ENCODE measurements at regions not wholly inside any gene's neighbourhood (a gene's known extent, or its start where the extent isn't known, plus 50 kb on each side); places are given as distances from the start of the nearest gene placed in this dataset.
"Not testable (repeated sequence)": the region's sequence is repeated elsewhere in the genome, so short reads cannot be mapped to it uniquely, and the experiment has no call there.

GRCh38 chr19:30245401-30246039, 126.7 kb upstream of the ZNF536 start:
- no peak for DNase-seq

DNA sequence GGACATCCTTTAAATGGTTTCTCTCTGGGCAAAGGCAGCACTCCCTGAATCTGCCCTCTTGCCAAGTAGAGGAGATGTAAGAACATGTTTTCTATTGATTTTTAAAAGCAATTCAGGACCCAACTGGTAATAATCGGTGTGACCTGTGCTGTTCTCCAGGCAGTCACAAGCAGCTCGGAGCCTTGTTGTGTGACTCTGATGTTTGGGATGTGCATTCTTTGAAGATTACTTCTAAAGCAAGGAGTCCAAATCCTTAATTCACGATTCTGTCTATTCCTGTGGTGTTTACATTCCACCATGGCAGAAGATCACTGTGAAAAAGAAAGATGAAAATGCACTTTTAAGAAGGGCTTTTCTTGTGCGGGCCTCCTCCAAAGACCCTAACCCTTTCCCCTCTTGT, 122.3 kb upstream of the ZNF536 start:
- no peak for DNase-seq

DNA sequence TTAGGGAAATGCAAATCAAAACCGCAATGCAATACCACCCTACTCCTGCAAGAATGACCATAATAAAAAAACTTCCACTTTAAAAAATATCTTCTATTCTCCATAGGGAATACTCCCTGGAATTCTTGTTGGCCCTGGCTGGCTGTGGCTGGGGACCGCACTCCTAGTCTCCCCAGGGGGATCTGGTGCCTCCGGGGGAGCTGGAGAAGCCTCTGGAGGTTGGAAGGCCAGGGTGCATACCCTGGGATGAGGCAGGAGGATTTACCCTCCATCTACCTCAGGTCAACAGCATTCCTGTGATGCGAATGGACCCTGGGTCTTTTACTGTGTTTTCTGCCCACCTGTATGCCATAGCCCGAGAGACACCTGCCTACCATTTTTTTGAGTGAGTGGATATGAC, 120.0 kb upstream of the ZNF536 start:
- no peak for DNase-seq

DNA sequence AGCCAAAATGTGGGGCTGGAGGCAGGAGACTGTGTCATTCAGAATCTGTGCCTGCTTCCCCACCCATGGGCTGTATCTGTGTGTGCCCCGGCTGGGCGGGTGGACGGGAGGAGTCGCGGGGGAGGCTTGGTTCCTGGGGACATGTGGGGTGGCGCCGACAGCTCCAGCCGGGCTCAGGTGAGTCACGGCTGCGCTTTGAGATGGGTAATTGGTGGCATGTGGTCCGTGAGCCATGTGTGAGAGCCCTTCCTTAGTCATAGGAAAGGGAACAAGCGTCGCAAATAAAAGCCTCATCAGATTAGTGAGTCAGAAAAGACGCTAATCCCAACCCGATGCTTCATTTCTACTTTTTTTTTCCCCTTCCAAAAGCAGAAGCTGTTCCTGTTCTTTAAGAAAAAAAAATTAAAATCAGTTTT, 118.6 kb upstream of the ZNF536 start:
- no peak for DNase-seq

DNA sequence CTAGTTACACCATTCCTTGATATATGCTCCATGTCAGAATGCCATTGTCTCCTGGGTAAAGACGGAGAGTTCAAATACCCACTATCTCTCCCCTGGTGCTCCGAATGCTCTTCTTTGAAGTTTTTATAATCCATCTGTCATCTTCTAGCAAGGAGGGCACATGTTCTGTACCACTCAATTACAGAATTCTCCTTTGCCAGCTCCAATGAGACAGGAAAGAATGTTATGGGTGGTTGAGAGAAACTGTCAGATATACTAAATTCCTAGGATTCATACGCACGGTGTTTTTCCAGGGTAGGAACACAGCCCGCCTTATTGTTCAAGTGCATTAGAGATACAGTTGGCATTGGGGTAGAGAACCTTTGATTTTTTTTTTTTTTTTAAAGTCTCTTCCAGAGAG, 118.0 kb upstream of the ZNF536 start:
- no peak for DNase-seq

- DNase-seq, result no peak
Measured at GRCh38 chr19:30254789-30255188, 117.4 kb upstream of the ZNF536 start.

DNA sequence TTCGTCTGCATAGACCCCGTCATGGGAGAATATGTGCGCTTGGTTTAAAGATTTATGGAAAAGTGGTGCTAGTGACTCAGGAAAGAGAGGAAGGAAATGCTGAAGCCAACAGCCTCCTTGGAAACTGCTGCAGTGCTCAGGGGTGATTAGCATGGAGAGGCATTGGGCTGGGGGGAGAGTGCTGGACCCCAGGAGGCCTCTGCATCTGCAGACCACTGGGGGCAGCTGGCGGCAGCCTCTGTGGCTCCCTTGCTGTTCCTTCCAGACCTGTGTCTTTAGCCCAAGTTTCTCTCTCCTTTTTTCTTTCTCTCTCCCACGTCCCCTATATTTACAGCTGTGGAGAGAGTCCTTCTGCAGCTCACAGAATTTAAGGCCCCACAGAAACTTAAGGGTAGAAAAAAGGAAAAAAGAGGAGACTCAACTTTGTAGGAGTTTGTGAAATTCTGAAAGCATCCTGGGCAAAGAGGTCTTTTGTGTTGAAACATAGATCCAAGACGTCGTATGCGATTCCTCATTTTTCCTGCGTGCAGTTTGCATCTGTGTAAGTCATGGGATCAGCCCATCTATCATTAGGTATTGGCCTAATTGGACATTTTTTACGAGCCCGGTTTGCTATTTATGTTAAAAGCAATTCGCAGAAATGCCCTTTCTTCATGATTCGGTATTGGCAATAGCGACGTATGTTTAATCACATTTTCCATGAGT, 116.2 kb upstream of the ZNF536 start:
- no peak for DNase-seq

- DNase-seq, result no peak
Measured at GRCh38 chr19:30256496-30256850, 115.7 kb upstream of the ZNF536 start.

- DNase-seq, result no peak
Measured at GRCh38 chr19:30263830-30264381, 108.3 kb upstream of the ZNF536 start.

GRCh38 chr19:30265918-30266317, 106.3 kb upstream of the ZNF536 start:
- not testable (repeated sequence) for DNase-seq

- no peak for DNase-seq
Measured at GRCh38 chr19:30266687-30267086, 105.5 kb upstream of the ZNF536 start.

GRCh38 chr19:30267332-30267731, 104.9 kb upstream of the ZNF536 start:
- no peak for DNase-seq

DNA sequence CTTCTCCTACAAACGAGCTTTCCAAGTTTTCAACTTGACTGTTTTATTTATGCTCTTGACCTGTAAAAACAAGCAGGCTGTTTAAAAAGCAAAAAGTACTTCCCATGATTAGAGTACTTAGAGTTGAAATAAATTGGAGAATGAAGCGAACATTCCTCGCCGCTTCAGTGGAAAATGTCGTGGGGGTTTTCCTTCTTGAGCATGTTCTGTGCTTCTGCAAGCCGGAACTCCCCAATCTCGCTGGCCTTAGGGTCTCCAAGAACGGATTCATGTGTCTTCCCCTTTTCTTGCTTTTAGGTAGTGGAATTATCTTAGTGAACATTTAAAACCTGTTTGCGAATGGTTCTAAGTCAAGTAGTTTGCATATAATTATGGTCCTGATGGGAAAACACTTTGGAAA, 103.6 kb upstream of the ZNF536 start:
- DNase-seq, result no peak

- DNase-seq, result no peak
Measured at GRCh38 chr19:30269638-30270037, 102.5 kb upstream of the ZNF536 start.

DNA sequence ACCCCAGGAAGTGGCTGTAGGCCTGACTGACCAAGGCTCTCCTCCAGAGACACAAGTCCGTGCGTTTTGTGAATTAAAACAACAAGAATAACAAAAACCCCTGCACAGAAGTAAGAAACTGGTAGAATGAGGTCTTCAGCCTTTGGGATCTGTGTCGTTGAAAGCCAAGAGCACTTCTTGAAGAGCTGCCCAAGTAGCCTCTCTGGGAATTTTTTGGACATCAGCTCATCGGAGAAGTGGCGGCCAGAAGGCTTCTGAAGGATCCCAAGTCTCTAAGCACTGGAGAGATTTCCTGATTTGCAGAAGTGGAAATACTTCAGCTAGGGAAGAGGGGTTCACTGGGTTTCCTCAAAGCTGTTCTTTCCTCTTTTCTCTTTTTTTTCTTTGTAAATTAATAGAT, 100.4 kb upstream of the ZNF536 start:
- DNase-seq, result no peak

DNA sequence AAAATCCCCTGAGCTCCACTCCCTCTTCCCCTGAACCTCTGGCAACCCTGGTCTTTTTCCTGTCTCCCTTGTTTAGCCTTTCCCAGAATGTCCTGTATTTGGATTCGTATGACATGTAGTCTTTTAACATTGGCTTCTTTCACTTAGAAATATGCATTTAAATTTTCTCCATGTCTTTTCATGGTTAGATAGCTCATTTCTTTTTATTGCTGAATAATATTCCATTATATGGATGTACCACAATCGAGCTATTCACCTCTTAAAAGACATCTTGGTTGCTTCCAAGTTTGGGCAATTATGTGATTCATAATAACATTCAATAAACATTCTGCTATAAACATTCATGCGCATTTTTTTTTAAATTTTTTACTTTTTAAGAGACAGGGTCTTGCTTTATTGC, 99.6 kb upstream of the ZNF536 start:
- DNase-seq, result no peak

- DNase-seq, result no peak
Measured at GRCh38 chr19:30273184-30273583, 99.0 kb upstream of the ZNF536 start.

- DNase-seq, result no peak
Measured at GRCh38 chr19:30274987-30275386, 97.2 kb upstream of the ZNF536 start.

DNA sequence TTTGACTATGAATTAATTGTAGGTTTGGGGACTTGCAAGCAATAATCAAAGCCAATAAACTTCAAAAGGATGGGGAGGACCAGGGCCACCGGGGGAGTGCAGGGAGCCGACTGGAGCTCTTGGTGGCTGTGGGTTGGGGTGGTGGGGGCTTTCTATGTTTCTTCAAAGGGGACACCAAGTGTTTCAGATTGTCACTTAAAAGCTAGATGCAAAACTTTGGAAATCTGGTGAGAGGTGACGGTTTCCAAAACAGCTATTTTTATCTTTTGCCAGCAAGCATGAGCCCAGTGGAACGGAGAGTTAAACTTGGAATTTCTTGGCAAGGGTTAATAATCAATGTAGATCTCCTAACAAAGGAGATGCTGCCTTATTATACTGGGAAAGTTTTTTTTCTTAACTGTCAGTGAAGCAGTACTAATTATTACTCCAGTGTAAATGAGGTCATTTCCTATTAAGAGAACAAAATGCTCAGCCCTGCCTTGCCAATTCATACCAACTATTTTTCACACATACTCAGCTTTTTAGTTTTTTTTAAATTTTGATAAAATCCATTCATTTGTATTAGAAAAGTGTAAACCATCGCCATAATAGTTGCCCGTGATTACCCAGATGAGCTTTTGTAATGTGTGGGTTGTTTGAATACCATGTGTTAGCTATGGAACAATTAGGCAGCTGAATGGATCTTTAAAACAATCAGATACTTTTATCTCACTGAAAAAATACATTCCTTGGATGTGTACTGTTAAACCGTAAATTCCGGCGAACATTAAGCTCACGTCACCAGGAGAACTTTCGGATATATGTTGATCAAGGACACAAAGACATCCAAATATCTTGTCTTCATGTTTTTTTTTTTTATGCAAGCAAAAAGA, 95.9 kb upstream of the ZNF536 start:
- no peak for DNase-seq

GRCh38 chr19:30276883-30277280, 95.3 kb upstream of the ZNF536 start:
- no peak for DNase-seq

DNA sequence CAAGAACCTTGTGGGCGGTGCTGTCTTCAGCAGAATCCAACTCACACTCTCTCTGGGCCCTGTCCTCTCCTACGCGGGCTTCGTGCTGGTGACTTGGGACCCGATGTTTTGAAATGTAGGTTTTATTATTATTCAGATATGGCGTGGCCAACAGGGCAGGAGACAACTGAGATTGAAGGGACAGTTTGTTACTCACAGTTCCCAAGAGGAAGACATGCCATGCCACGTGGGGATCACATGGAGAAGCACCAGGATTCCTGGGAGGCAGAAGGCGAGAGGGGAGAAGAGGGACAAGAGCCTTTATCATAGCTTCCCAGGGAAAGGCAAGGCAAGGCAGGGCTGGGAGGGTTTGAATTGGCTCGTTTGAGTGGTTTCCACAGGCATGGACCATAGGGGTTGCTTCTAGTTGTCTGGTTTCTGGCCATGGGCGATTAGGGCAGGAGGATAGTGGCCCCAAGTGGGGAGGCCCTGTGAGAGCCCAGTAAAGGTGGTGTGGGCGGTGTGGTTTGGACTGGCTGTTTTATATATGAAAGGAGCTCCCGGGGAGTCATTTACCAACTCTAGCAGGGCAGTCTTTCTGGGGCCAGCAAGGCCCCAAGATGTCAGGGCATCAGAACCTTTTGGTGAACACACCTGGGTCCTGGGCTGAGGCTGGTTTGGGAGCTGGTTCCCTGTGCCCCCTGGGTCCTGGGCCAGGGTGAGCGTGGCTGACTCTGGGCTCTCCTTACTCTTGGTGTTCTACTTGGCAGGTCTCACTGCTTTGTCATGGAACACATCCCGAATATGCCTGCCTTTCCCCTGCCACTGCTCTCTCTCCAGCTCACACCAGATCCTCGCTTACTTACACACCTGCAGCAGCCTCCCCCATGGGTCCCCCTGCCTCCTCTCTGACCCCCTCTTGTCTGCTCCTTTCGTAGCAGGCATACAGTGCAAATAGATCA, 94.0 kb upstream of the ZNF536 start:
- no peak for DNase-seq

GRCh38 chr19:30278882-30279254, 93.3 kb upstream of the ZNF536 start:
- DNase-seq, result no peak

DNA sequence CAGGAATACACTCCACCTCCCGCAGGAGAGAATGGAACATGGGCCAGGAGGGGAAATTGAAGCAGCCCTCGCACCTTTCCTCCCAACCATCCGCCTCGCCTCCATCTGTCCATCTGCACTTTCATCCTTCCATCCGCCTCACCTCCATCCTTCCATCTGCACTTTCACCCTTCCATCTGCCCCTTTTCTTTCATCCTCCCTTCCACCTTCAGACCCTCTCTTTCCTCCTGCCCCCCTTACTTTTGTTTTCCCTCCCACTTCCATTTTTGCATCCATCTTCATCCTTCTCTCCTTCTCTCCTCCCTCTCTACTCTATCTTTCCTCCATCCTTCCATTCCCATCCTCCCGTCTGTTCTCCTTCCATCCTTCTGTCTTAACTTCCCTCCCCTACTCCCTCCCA, 92.2 kb upstream of the ZNF536 start:
- no peak for DNase-seq
